ENCODE measurements at regions not wholly inside any gene's neighbourhood (a gene's known extent, or its start where the extent isn't known, plus 50 kb on each side); places are given as distances from the start of the nearest gene placed in this dataset.

DNA sequence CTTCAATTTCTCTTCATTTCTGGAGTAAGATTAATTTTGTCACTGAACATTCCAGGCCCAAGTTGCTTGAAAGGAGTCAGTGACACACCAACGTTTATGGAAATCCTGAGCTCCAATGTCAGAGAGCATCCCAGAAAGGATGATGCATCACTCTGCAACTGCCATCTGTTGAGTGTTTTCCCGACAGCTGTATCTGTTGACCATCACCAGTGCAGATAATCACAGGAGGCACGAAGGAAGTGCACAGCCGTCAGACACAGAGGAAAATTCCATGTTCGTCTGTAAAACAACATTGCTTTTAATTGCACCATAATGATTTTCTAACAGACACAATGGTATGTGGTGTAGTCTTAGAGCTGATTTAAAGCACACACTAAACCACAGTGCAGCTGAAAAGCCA lies 376.7 kb upstream of the ADGRL2 start:
- Histone ChIP-seq H2BK15ac (ENCODE audit: low read length) (no peak overlapping the region), H2BK5ac (ENCODE audit: low read depth, low read length) (no peak overlapping the region), H3K79me2 (ENCODE audit: control insufficient read depth in 1 of 2, insufficient read depth in 2 of 2, low read length in 2 of 2) (no peaks in the 10 kb centered on the region), H4K20me1 (replicated peaks in 1 of 2; ENCODE audit: control insufficient read depth in 1 of 2, insufficient read depth in 2 of 2, low read length in 2 of 2) (no peaks in the 10 kb centered on the region), H4K91ac (replicated peaks; ENCODE audit: insufficient read length, low read length) (no peak overlapping the region), H4K5ac (ENCODE audit: insufficient read length, low read depth, low read length) (no peak overlapping the region), H3K4me3 (ENCODE audit: extremely low read depth in 1 of 4, insufficient read depth in 2 of 4, low read depth in 3 of 4, low read length in 4 of 4) (no peak overlapping the region), H2BK20ac (ENCODE audit: low read length) (no peak overlapping the region), H3K36me3 (ENCODE audit: control insufficient read depth in 2 of 4, insufficient read depth in 4 of 4, low read length in 3 of 4) (peaks cover 0 to 7% (median 2%) of the 10 kb centered on the region in 4 experiments; a peak in 3 of 8 replicates), H3K9me3 (ENCODE audit: insufficient read depth in 2 of 2, low read depth in 1 of 2, low read length in 1 of 2) (no peaks in the 10 kb centered on the region; a peak in 2 of 4 replicates), H2AK5ac (ENCODE audit: low read depth, low read length) (no peak overlapping the region), H3K18ac (ENCODE audit: extremely low read depth, low read length) (no peak overlapping the region), H3K9ac (replicated peaks in 1 of 4; ENCODE audit: extremely low read depth in 1 of 4, low read depth in 3 of 4, low read length in 3 of 4) (no peak overlapping the region), H3K14ac (ENCODE audit: insufficient read length) (no peak overlapping the region), H4K8ac (ENCODE audit: extremely low read depth, insufficient read depth, low read length) (no peak overlapping the region), H3K4me1 (replicated peaks in 1 of 4; ENCODE audit: control insufficient read depth in 3 of 4, insufficient read depth in 4 of 4, low read length in 3 of 4) (peaks cover 0 to 2% (median 0%) of the 10 kb centered on the region in 4 experiments; a peak in 1 of 7 replicates), H3K23me2 (ENCODE audit: low read depth, low read length) (no peaks in the 10 kb centered on the region), H3K79me1 (ENCODE audit: low read depth, low read length) (no peaks in the 10 kb centered on the region), H3K27me3 (replicated peaks in 1 of 4; ENCODE audit: control insufficient read depth in 3 of 4, extremely low read depth in 1 of 4, insufficient read depth in 3 of 4, low read length in 3 of 4) (no peaks in the 10 kb centered on the region), H3K56ac (replicated peaks; ENCODE audit: insufficient read length, low read depth, low read length) (no peak overlapping the region), H3K27ac (ENCODE audit: low read depth, low read length) (no peak overlapping the region), H2BK12ac (ENCODE audit: low read depth, low read length) (no peak overlapping the region), H3K4ac (replicated peaks; ENCODE audit: insufficient read length, low read depth, low read length) (no peak overlapping the region), H2AFZ (ENCODE audit: low read length) (peak overlapping the region; percentile 54; the same call in 1 of the 2 replicates), H3K23ac (ENCODE audit: insufficient read length) (no peak overlapping the region), H3K4me2 (ENCODE audit: insufficient read depth in 1 of 2, low read depth in 2 of 2, low read length in 2 of 2) (no peak overlapping the region), H2BK120ac (replicated peaks; ENCODE audit: low read depth, low read length) (no peak overlapping the region)
- TF ChIP-seq TCF12 (IDR thresholded peaks at IDR 0.05; ENCODE audit: low read depth, low read length) (no peak), KDM4A (IDR thresholded peaks at IDR 0.05; ENCODE audit: low read depth, low read length, severe bottlenecking) (no peak), NRF1 (IDR thresholded peaks at IDR 0.05; ENCODE audit: low read depth, low read length) (no peak), RAD21 (IDR thresholded peaks at IDR 0.05 in 1 of 2, conservative IDR thresholded peaks at IDR 0.05 in 1 of 2; ENCODE audit: low read depth in 2 of 2, low read length in 2 of 2) (no peak), BCL11A (IDR thresholded peaks at IDR 0.05; ENCODE audit: low read depth in 2 of 2, low read length in 2 of 2) (no peak)
- no peak for DNase-seq (ENCODE audit: low read depth in 1 of 2, low spot score in 2 of 2)
- 92% methylated on average over 5 of the region's 5 CpGs; no CpG with 5 or more reads in 1 of the 2 experiments for WGBS, 2 experiments (ENCODE audit: extremely low coverage in 1 of 2, insufficient coverage in 1 of 2, insufficient read length in 1 of 2, insufficient replicate concordance in 2 of 2, low coverage in 1 of 2, low lambda C conversion rate in 2 of 2, missing lambda C conversion rate in 1 of 2)
- POLR2A ChIA-PET (ENCODE audit: partially characterized antibody): no interaction called here
- CTCF ChIA-PET (ENCODE audit: partially characterized antibody): interaction anchor here (0.8 to 2.6 kb wide), 4 partner anchors 10 to 309 kb away, joined by 3 to 14 read pairs (median 4); no protein-coding TSS in a partner anchor
- peak; percentile 19 for FAIRE-seq

Data from H1 (cell line).